ENCODE measurements at regions not wholly inside any gene's neighbourhood (a gene's known extent, or its start where the extent isn't known, plus 50 kb on each side); places are given as distances from the start of the nearest gene placed in this dataset.

DNA sequence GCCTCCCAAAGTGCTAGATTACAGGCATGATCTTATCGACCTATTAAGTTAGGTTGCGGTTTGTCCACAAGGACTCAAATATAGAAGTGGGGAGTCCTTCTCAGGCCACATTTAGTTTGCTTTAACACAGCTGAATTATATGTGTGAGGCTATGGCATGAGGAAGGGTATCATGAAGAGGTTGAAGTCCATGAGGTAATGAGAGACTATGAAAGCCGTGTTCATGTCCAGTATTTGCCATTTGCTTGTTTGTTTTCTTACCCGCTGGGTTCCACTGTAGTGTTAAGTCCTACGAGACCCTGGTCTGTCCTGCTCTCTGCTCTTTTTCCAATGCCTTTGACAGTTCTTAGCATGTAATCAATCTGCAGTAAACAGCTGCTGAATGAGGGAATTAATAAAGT is 1072.4 kb upstream of the EEF2KMT start:
- no peak for TF ChIP-seq POLR2A (IDR thresholded peaks at IDR 0.05)
- TF ChIP-seq, protein P1, sequence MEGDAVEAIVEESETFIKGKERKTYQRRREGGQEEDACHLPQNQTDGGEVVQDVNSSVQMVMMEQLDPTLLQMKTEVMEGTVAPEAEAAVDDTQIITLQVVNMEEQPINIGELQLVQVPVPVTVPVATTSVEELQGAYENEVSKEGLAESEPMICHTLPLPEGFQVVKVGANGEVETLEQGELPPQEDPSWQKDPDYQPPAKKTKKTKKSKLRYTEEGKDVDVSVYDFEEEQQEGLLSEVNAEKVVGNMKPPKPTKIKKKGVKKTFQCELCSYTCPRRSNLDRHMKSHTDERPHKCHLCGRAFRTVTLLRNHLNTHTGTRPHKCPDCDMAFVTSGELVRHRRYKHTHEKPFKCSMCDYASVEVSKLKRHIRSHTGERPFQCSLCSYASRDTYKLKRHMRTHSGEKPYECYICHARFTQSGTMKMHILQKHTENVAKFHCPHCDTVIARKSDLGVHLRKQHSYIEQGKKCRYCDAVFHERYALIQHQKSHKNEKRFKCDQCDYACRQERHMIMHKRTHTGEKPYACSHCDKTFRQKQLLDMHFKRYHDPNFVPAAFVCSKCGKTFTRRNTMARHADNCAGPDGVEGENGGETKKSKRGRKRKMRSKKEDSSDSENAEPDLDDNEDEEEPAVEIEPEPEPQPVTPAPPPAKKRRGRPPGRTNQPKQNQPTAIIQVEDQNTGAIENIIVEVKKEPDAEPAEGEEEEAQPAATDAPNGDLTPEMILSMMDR (IDR thresholded peaks at IDR 0.05) = no peak
